DOHH2 (cell line): ENCODE measurements at regions not wholly inside any gene's neighbourhood (a gene's known extent, or its start where the extent isn't known, plus 50 kb on each side); places are given as distances from the start of the nearest gene placed in this dataset.

Experiments used
- EZH2phosphoT487 ChIP-seq: fragments of 200-600 bp; sonication (generic); IDR thresholded peaks from 2 replicates; pipeline ENCODE4 v1.6.1; 2017; ENCODE audit warnings: borderline replicate concordance, mild to moderate bottlenecking, antibody characterized with exemption, low read length, moderate library complexity, mixed read lengths
- TF ChIP-seq, protein P1 (sequence below): fragments of 200-600 bp; sonication (generic); IDR thresholded peaks from one replicate; pipeline ENCODE4 v1.5.1; 2014; ENCODE audit warnings: antibody characterized with exemption, mild to moderate bottlenecking, low read depth, low read length; ENCODE audit not compliant: poor library complexity, severe bottlenecking

DNA sequence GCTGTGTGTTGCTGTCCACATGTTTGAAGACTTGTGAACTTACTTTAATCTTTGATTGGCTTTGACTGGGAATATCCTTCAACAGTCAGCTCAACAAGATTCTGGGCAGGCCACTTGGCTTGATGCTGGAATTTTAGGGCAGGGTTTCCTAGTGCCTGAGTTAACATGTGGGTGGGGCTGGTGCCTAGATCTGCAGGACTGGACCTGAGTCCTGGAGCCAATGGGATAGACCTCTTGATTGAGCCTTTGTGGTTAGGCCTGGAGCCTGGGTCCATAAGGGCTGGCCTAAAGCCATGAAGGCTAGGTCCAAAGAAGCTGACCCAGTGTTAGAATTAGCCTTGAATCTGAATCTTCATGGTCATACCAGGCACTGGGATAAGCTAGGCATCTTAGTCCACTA lies 757.1 kb upstream of the ADGRL3 start:
- TF ChIP-seq, protein P1, sequence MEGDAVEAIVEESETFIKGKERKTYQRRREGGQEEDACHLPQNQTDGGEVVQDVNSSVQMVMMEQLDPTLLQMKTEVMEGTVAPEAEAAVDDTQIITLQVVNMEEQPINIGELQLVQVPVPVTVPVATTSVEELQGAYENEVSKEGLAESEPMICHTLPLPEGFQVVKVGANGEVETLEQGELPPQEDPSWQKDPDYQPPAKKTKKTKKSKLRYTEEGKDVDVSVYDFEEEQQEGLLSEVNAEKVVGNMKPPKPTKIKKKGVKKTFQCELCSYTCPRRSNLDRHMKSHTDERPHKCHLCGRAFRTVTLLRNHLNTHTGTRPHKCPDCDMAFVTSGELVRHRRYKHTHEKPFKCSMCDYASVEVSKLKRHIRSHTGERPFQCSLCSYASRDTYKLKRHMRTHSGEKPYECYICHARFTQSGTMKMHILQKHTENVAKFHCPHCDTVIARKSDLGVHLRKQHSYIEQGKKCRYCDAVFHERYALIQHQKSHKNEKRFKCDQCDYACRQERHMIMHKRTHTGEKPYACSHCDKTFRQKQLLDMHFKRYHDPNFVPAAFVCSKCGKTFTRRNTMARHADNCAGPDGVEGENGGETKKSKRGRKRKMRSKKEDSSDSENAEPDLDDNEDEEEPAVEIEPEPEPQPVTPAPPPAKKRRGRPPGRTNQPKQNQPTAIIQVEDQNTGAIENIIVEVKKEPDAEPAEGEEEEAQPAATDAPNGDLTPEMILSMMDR, result no peak
- TF ChIP-seq EZH2phosphoT487, result no peak
